PC-3 (cell line): ENCODE measurements at regions not wholly inside any gene's neighbourhood (a gene's known extent, or its start where the extent isn't known, plus 50 kb on each side); places are given as distances from the start of the nearest gene placed in this dataset.

ENCODE experiments used
- ATAC-seq: fragments of 200-7000 bp; cut with Tn5 transposase; 2 replicates; pipeline ENCODE4 v1.9.1; 2020; ENCODE audit warnings: mild to moderate bottlenecking, moderate library complexity
- BruUV-seq: library from RNA; stranded (reverse); fragments of 400-500 nt; replicated peaks from 2 replicates; lab custom pipeline; 2021; lab: Mats Ljungman, UMichigan
- CTCF ChIA-PET: fragments of 300-600 bp; sonication (Branson Sonifier 250); formaldehyde crosslinking; loops from one replicate; lab custom pipeline; 2022; ENCODE audit warnings: antibody characterized with exemption; lab: Charles Lee
- POLR2A ChIA-PET: fragments of 300-600 bp; sonication (Branson Sonifier 250); formaldehyde crosslinking; loops from one replicate; lab custom pipeline; 2022; ENCODE audit warnings: antibody characterized with exemption; ENCODE audit not compliant: unreplicated experiment; lab: Charles Lee
- DNase-seq: peaks from one replicate; pipeline ENCODE4 v3.0.0-alpha.2; 2015
- H2AFZ ChIP-seq: fragments of 300-600 bp; sonication (generic); 2 replicates; pipeline ENCODE4 v1.6.0; 2016; ENCODE audit warnings: antibody characterized with exemption, low read length
- H3F3A ChIP-seq: fragments of 300-600 bp; sonication (generic); one replicate; pipeline ENCODE4 v1.6.0; 2017; ENCODE audit warnings: antibody characterized with exemption, low read length, control low read depth, mild to moderate bottlenecking; ENCODE audit not compliant: unreplicated experiment
- H3K27ac ChIP-seq: fragments of 300-600 bp; sonication (generic); 2 replicates; pipeline ENCODE4 v1.5.1; 2016; ENCODE audit warnings: mild to moderate bottlenecking, low read length
- H3K27me3 ChIP-seq: fragments of 300-600 bp; sonication (generic); 2 replicates; pipeline ENCODE4 v1.6.1; 2016; ENCODE audit warnings: low read length, mixed read lengths
- H3K36me3 ChIP-seq: fragments of 300-600 bp; sonication (generic); 2 replicates; pipeline ENCODE4 v1.6.1; 2016; ENCODE audit warnings: low read depth, mixed run types, low read length, mixed read lengths
- H3K4me1 ChIP-seq: fragments of 300-600 bp; sonication (generic); 2 replicates; pipeline ENCODE4 v1.5.1; 2016; ENCODE audit warnings: low read length; ENCODE audit not compliant: insufficient read depth
- H3K4me2 ChIP-seq: fragments of 300-600 bp; sonication (generic); 2 replicates; pipeline ENCODE4 v1.6.0; 2016; ENCODE audit warnings: low read length
- H3K4me3 ChIP-seq: fragments of 300-600 bp; sonication (generic); 2 replicates; pipeline ENCODE4 v1.5.1; 2016; ENCODE audit warnings: mild to moderate bottlenecking, low read length, mixed read lengths
- H3K79me2 ChIP-seq: fragments of 300-600 bp; sonication (generic); 2 replicates; pipeline ENCODE4 v1.6.1; 2017; ENCODE audit warnings: low read length, mixed read lengths
- H3K9ac ChIP-seq: fragments of 300-600 bp; sonication (generic); 2 replicates; pipeline ENCODE4 v1.6.0; 2016; ENCODE audit warnings: mild to moderate bottlenecking, low read length
- H3K9me2 ChIP-seq: fragments of 300-600 bp; sonication (generic); replicated peaks from 2 replicates; pipeline ENCODE4 v1.6.1; 2016; ENCODE audit warnings: mixed run types, low read length, mixed read lengths
- H3K9me3 ChIP-seq: fragments of 300-600 bp; sonication (generic); 2 replicates; pipeline ENCODE4 v1.6.1; 2016; ENCODE audit warnings: low read length, mixed read lengths
- H4K20me1 ChIP-seq: fragments of 300-600 bp; sonication (generic); 2 replicates; pipeline ENCODE4 v1.6.1; 2016; ENCODE audit warnings: low read length, mixed read lengths
- CTCF ChIP-seq: fragments of 300-600 bp; sonication (generic); conservative IDR thresholded peaks from 2 replicates; pipeline ENCODE4 v1.5.1; 2017; ENCODE audit warnings: antibody characterized with exemption, low read depth, mild to moderate bottlenecking, low read length
- EZH2 ChIP-seq: fragments of 300-600 bp; sonication (generic); IDR thresholded peaks from one replicate; pipeline ENCODE4 v1.6.1; 2017; ENCODE audit warnings: antibody characterized with exemption, mild to moderate bottlenecking, low read length; ENCODE audit not compliant: unreplicated experiment
- EZH2phosphoT487 ChIP-seq: fragments of 300-600 bp; sonication (generic); IDR thresholded peaks from 2 replicates; pipeline ENCODE4 v1.6.1; 2018; ENCODE audit warnings: mild to moderate bottlenecking, antibody characterized with exemption, low read length, borderline replicate concordance
- intact Hi-C: fragments of 100-400 bp; cut with micrococcal nuclease; formaldehyde crosslinking; loops from 2 replicates; pipeline ENCODE4 v1.9.0; 2023

DNA sequence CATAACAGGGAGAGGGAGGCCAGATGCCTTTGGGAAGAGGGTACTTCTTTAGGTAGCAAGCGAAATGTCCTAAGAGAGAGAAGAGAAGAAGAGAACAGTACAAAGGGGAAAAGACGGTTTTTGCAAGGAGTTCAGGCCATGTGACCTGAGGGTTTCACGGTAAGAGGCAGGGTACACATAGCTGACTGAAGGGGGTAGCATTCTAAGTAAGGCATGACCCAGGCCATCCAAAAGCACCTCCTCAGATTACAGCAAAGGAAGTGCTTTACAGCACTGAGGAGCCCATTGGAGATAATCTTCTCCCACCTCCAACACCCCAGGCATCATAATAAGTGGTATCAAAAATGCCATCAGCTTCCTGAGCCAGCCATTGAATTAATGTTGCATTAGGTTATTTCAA is 258.2 kb upstream of the NPY start:
- H3K9ac ChIP-seq, result no peak overlapping the region
- no peak overlapping the region for H2AFZ ChIP-seq
- H3K4me3 ChIP-seq, result no peak overlapping the region
- no peaks in the 10 kb centered on the region for H3K9me3 ChIP-seq
- no peaks in the 10 kb centered on the region for H3K36me3 ChIP-seq
- no peaks in the 10 kb centered on the region for H3K9me2 ChIP-seq
- BruUV-seq, result no TSS peak
- CTCF ChIA-PET, result no interaction called here
- intact Hi-C loops, result no loop called here
- POLR2A ChIA-PET, result no interaction called here
- DNase-seq, result no peak
- H3F3A ChIP-seq, result no peaks in the 10 kb centered on the region
- H3K27ac ChIP-seq, result no peak overlapping the region
- no peak overlapping the region for H3K4me2 ChIP-seq
- no peaks in the 10 kb centered on the region for H3K27me3 ChIP-seq
- H3K79me2 ChIP-seq, result no peaks in the 10 kb centered on the region
- peaks cover 8% of the 10 kb centered on the region; the same call in 1 of the 2 replicates for H3K4me1 ChIP-seq
- no peak for TF ChIP-seq CTCF
- TF ChIP-seq EZH2phosphoT487, result no peak
- TF ChIP-seq EZH2, result no peak
- no peaks in the 10 kb centered on the region for H4K20me1 ChIP-seq
- no peak for ATAC-seq

GRCh38 chr7:24026351-24026750 is 257.6 kb upstream of the NPY start:
- Histone ChIP-seq H3K4me1 (peaks cover 8% of the 10 kb centered on the region; the same call in 1 of the 2 replicates), H3K79me2 (no peaks in the 10 kb centered on the region), H3K9me3 (no peaks in the 10 kb centered on the region), H3K36me3 (no peaks in the 10 kb centered on the region), H3K27ac (no peak overlapping the region), H3K9me2 (no peaks in the 10 kb centered on the region), H3K27me3 (no peaks in the 10 kb centered on the region), H2AFZ (no peak overlapping the region), H3K9ac (no peak overlapping the region), H3K4me2 (no peak overlapping the region), H4K20me1 (no peaks in the 10 kb centered on the region), H3K4me3 (no peak overlapping the region), H3F3A (no peaks in the 10 kb centered on the region)
- CTCF ChIA-PET, result no interaction called here
- POLR2A ChIA-PET, result no interaction called here
- intact Hi-C loops, result no loop called here
- ATAC-seq (no peak), DNase-seq (no peak)
- no TSS peak for BruUV-seq
- TF ChIP-seq EZH2phosphoT487 (no peak), EZH2 (no peak), CTCF (no peak)

GRCh38 chr7:24029068-24029467 is 254.9 kb upstream of the NPY start:
- no peak overlapping the region for H3K4me3 ChIP-seq
- no peak overlapping the region for H3K4me2 ChIP-seq
- intact Hi-C loops, result no loop called here
- no peaks in the 10 kb centered on the region for H4K20me1 ChIP-seq
- no peak overlapping the region for H3K27ac ChIP-seq
- no TSS peak for BruUV-seq
- no peak for TF ChIP-seq EZH2phosphoT487
- TF ChIP-seq EZH2, result no peak
- TF ChIP-seq CTCF, result no peak
- H3K9me3 ChIP-seq, result no peaks in the 10 kb centered on the region
- ChIA-PET CTCF (no interaction called here), POLR2A (no interaction called here)
- no peaks in the 10 kb centered on the region for H3K79me2 ChIP-seq
- no peaks in the 10 kb centered on the region for H3K9me2 ChIP-seq
- no peaks in the 10 kb centered on the region for H3K36me3 ChIP-seq
- H3K9ac ChIP-seq, result no peak overlapping the region
- H3F3A ChIP-seq, result no peaks in the 10 kb centered on the region
- ATAC-seq (no peak), DNase-seq (no peak)
- no peaks in the 10 kb centered on the region for H3K27me3 ChIP-seq
- H2AFZ ChIP-seq, result no peak overlapping the region
- peaks cover 8% of the 10 kb centered on the region; the same call in 1 of the 2 replicates for H3K4me1 ChIP-seq
